NB4 (cell line): ENCODE measurements at regions not wholly inside any gene's neighbourhood (a gene's known extent, or its start where the extent isn't known, plus 50 kb on each side); places are given as distances from the start of the nearest gene placed in this dataset.

ENCODE experiments used
- MYC ChIP-seq: IDR thresholded peaks from 2 replicates; pipeline ENCODE4 v1.6.1; 2011; ENCODE audit warnings: low read depth, low read length
- POLR2A ChIP-seq: IDR thresholded peaks from 2 replicates; pipeline ENCODE4 v1.6.1; 2011; ENCODE audit warnings: mild to moderate bottlenecking; ENCODE audit not compliant: insufficient read length; ENCODE audit errors: extremely low read depth
- TF ChIP-seq, protein P1 (sequence below): IDR thresholded peaks from one replicate; pipeline ENCODE4 v1.5.1; 2012; ENCODE audit warnings: low read depth, low read length
- TF ChIP-seq, protein P2 (sequence below): IDR thresholded peaks from 2 replicates; pipeline ENCODE4 v1.6.1; 2011; ENCODE audit warnings: low read depth, low read length

DNA sequence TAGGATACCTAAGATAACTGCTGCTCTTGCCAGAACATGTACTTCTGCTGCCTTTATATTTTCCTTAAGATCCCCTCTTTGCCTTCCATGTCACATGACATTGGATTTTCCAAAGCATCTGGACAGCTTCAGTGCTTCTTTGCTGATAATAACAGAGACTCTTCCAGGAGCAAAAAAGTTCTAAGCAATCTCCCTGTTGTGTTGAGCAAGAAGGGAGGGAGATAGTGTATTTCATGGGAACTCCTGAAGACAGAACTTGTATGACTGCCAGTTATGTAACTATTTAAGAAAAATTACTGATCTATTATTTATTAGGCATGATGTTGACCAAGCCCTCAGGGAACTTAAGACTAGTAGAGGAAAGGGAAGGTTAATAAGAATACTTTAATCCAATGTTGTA lies 454.7 kb downstream of the SPATA31D1 start:
- TF ChIP-seq, protein P1, sequence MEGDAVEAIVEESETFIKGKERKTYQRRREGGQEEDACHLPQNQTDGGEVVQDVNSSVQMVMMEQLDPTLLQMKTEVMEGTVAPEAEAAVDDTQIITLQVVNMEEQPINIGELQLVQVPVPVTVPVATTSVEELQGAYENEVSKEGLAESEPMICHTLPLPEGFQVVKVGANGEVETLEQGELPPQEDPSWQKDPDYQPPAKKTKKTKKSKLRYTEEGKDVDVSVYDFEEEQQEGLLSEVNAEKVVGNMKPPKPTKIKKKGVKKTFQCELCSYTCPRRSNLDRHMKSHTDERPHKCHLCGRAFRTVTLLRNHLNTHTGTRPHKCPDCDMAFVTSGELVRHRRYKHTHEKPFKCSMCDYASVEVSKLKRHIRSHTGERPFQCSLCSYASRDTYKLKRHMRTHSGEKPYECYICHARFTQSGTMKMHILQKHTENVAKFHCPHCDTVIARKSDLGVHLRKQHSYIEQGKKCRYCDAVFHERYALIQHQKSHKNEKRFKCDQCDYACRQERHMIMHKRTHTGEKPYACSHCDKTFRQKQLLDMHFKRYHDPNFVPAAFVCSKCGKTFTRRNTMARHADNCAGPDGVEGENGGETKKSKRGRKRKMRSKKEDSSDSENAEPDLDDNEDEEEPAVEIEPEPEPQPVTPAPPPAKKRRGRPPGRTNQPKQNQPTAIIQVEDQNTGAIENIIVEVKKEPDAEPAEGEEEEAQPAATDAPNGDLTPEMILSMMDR, result no peak
- TF ChIP-seq POLR2A (no peak), MYC (no peak)
- TF ChIP-seq, protein P2, sequence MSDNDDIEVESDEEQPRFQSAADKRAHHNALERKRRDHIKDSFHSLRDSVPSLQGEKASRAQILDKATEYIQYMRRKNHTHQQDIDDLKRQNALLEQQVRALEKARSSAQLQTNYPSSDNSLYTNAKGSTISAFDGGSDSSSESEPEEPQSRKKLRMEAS, result no peak
